IMR-90 (cell line): ENCODE measurements at regions not wholly inside any gene's neighbourhood (a gene's known extent, or its start where the extent isn't known, plus 50 kb on each side); places are given as distances from the start of the nearest gene placed in this dataset.

Experiments
- ATAC-seq: fragments of 200-7000 bp; cut with Tn5 transposase; 2 replicates; pipeline ENCODE4 v1.9.1; 2020; ENCODE audit warnings: low read depth, mild to moderate bottlenecking, moderate library complexity
- BruUV-seq: library from RNA; stranded (reverse); fragments of 400-500 nt; replicated peaks from 2 replicates; lab custom pipeline; 2021; lab: Mats Ljungman, UMichigan
- CTCF ChIA-PET: fragments of 300-600 bp; formaldehyde crosslinking; extraction: SDS; loops from one replicate; lab custom pipeline; 2021; ENCODE audit warnings: antibody characterized with exemption; lab: Yijun Ruan, JAX
- POLR2A ChIA-PET: fragments of 300-600 bp; sonication (Branson Sonifier 250); formaldehyde crosslinking; loops from one replicate; lab custom pipeline; 2022; ENCODE audit warnings: antibody characterized with exemption; ENCODE audit not compliant: unreplicated experiment; lab: Charles Lee
- DNase-seq: peaks from one replicate; pipeline ENCODE4 v3.0.0; 2013
- H2AFZ ChIP-seq: replicated peaks from 2 replicates; pipeline ENCODE3; 2013; ENCODE audit warnings: low read length, mild to moderate bottlenecking; ENCODE audit not compliant: poor library complexity
- H2AK5ac ChIP-seq: 2 replicates; pipeline ENCODE4 v1.6.1; 2013; ENCODE audit warnings: low read depth, low read length, inconsistent platforms
- H2AK9ac ChIP-seq: replicated peaks from 2 replicates; pipeline ENCODE3; 2013; ENCODE audit warnings: mild to moderate bottlenecking, low read depth, low read length, moderate library complexity; ENCODE audit not compliant: poor library complexity
- H2BK120ac ChIP-seq: 2 replicates; pipeline ENCODE4 v1.6.1; 2013; ENCODE audit warnings: low read depth, low read length, inconsistent platforms
- H2BK15ac ChIP-seq: 3 replicates; pipeline ENCODE4 v1.6.1; 2013; ENCODE audit warnings: low read depth, low read length, inconsistent platforms
- H2BK20ac ChIP-seq: 2 replicates; pipeline ENCODE4 v1.6.1; 2013; ENCODE audit warnings: low read depth, mild to moderate bottlenecking, inconsistent platforms, low read length, moderate library complexity
- H2BK5ac ChIP-seq: 2 replicates; pipeline ENCODE4 v1.6.1; 2013; ENCODE audit warnings: mild to moderate bottlenecking, low read depth, low read length, inconsistent platforms; ENCODE audit not compliant: poor library complexity, severe bottlenecking
- H3K14ac ChIP-seq: replicated peaks from 2 replicates; pipeline ENCODE4 v1.6.1; 2013; ENCODE audit warnings: low read depth, low read length, inconsistent platforms
- H3K18ac ChIP-seq: 2 replicates; pipeline ENCODE4 v1.6.1; 2013; ENCODE audit warnings: low read depth, low read length, control low read depth
- H3K23ac ChIP-seq: 2 replicates; pipeline ENCODE4 v1.6.1; 2013; ENCODE audit warnings: low read depth, low read length, inconsistent platforms
- H3K27ac ChIP-seq: 2 replicates; pipeline ENCODE4 v1.5.1; 2013; ENCODE audit warnings: mild to moderate bottlenecking, control low read depth, low read length; ENCODE audit not compliant: insufficient read depth
- H3K27me3 ChIP-seq: 2 replicates; pipeline ENCODE4 v1.6.1; 2013; ENCODE audit warnings: low read length; ENCODE audit not compliant: control insufficient read depth, insufficient read depth
- H3K36me3 ChIP-seq: 2 replicates; pipeline ENCODE4 v1.6.1; 2013; ENCODE audit warnings: low read length, mixed read lengths; ENCODE audit not compliant: control insufficient read depth, insufficient read depth
- H3K4ac ChIP-seq: 2 replicates; pipeline ENCODE4 v1.6.1; 2013; ENCODE audit warnings: low read depth, low read length, inconsistent platforms
- H3K4me1 ChIP-seq: 2 replicates; pipeline ENCODE4 v1.6.1; 2013; ENCODE audit warnings: low read length, mixed read lengths; ENCODE audit not compliant: control insufficient read depth, insufficient read depth
- H3K4me2 ChIP-seq: 2 replicates; pipeline ENCODE4 v1.6.1; 2013; ENCODE audit warnings: low read depth, mild to moderate bottlenecking, control low read depth, low read length, moderate library complexity
- H3K4me3 ChIP-seq: 2 replicates; pipeline ENCODE4 v1.5.1; 2013; ENCODE audit warnings: low read depth, mild to moderate bottlenecking, control low read depth, low read length, moderate library complexity; ENCODE audit not compliant: insufficient read depth
- H3K56ac ChIP-seq: 2 replicates; pipeline ENCODE4 v1.6.1; 2013; ENCODE audit warnings: low read length, inconsistent platforms; ENCODE audit not compliant: insufficient read depth; ENCODE audit errors: extremely low read depth
- H3K79me1 ChIP-seq, 2 experiments: 2 replicates each; pipeline ENCODE4 v1.6.1; 2013; ENCODE audit warnings: low read length in 2 of 2, inconsistent platforms in 1 of 2, low read depth in 1 of 2
- H3K9ac ChIP-seq: 2 replicates; pipeline ENCODE4 v1.6.1; 2013; ENCODE audit warnings: low read depth, low read length, control low read depth
- H3K9me1 ChIP-seq: 2 replicates; pipeline ENCODE4 v1.6.1; 2013; ENCODE audit warnings: low read length, inconsistent platforms; ENCODE audit not compliant: insufficient read depth
- H3K9me3 ChIP-seq: 2 replicates; pipeline ENCODE4 v1.6.1; 2013; ENCODE audit warnings: low read length; ENCODE audit not compliant: control insufficient read depth, insufficient read depth
- H4K20me1 ChIP-seq: 2 replicates; pipeline ENCODE4 v1.6.1; 2013; ENCODE audit warnings: low read length, inconsistent platforms; ENCODE audit not compliant: insufficient read depth
- H4K5ac ChIP-seq: 2 replicates; pipeline ENCODE4 v1.6.1; 2013; ENCODE audit warnings: mild to moderate bottlenecking, low read depth, low read length, control low read depth
- H4K8ac ChIP-seq, 2 experiments: 2 replicates each; pipeline ENCODE4 v1.6.1; 2013; ENCODE audit warnings: low read depth in 2 of 2, low read length in 2 of 2, control low read depth in 1 of 2, inconsistent platforms in 1 of 2
- H4K91ac ChIP-seq: 2 replicates; pipeline ENCODE4 v1.6.1; 2013; ENCODE audit warnings: low read depth, low read length, inconsistent platforms; ENCODE audit not compliant: insufficient read depth
- BHLHE40 ChIP-seq: fragments of 150-350 bp; IDR thresholded peaks from 2 replicates; pipeline ENCODE4 v1.6.1; 2016; ENCODE audit warnings: mild to moderate bottlenecking, low read depth, low read length
- CEBPB ChIP-seq: IDR thresholded peaks from 2 replicates; pipeline ENCODE4 v1.6.1; 2012; ENCODE audit warnings: low read depth, low read length, improper control_type of control experiment
- CHD1 ChIP-seq: IDR thresholded peaks from 2 replicates; pipeline ENCODE4 v1.6.1; 2012; ENCODE audit warnings: low read depth, low read length, improper control_type of control experiment
- MAFK ChIP-seq: IDR thresholded peaks from 2 replicates; pipeline ENCODE4 v1.6.1; 2012; ENCODE audit warnings: low read depth, low read length, improper control_type of control experiment
- MAZ ChIP-seq: IDR thresholded peaks from 2 replicates; pipeline ENCODE4 v1.6.1; 2012; ENCODE audit warnings: low read depth, mild to moderate bottlenecking, low read length, improper control_type of control experiment, moderate library complexity, borderline replicate concordance
- MXI1 ChIP-seq: IDR thresholded peaks from 2 replicates; pipeline ENCODE4 v1.6.1; 2012; ENCODE audit warnings: low read depth, mild to moderate bottlenecking, low read length, moderate library complexity, borderline replicate concordance
- NFE2L2 ChIP-seq: fragments of 150-350 bp; IDR thresholded peaks from 2 replicates; pipeline ENCODE4 v1.6.1; 2016; ENCODE audit warnings: low read depth, mild to moderate bottlenecking, low read length
- POLR2A ChIP-seq: IDR thresholded peaks from 2 replicates; pipeline ENCODE4 v1.6.1; 2012; ENCODE audit warnings: mild to moderate bottlenecking, low read depth, low read length
- RAD21 ChIP-seq: IDR thresholded peaks from 2 replicates; pipeline ENCODE4 v1.6.1; 2012; ENCODE audit warnings: low read length, improper control_type of control experiment
- RCOR1 ChIP-seq: IDR thresholded peaks from 2 replicates; pipeline ENCODE4 v1.6.1; 2012; ENCODE audit warnings: mild to moderate bottlenecking, low read length, improper control_type of control experiment; ENCODE audit not compliant: insufficient replicate concordance
- RFX5 ChIP-seq: IDR thresholded peaks from 2 replicates; pipeline ENCODE4 v1.8.0; 2012; ENCODE audit warnings: low read depth, mild to moderate bottlenecking, low read length, moderate library complexity
- SMC3 ChIP-seq: fragments of 150-350 bp; IDR thresholded peaks from 2 replicates; pipeline ENCODE4 v1.6.1; 2016; ENCODE audit warnings: low read depth, mild to moderate bottlenecking, antibody characterized with exemption, low read length, moderate library complexity
- WGBS, 2 experiments: methylation state at CpG; one replicate each; pipeline versions ENCODE4 v1.1.5 to v1.1.7; 2013; ENCODE audit warnings: missing lambda C conversion rate in 2 of 2; ENCODE audit not compliant: insufficient read length in 1 of 2; ENCODE audit errors: extremely low coverage in 2 of 2; 5-methylcytosine and 5-hydroxymethylcytosine counted together
- dilution Hi-C: fragments of 300-500 bp; cut with HindIII; formaldehyde crosslinking; loops from one replicate; pipeline ENCODE4 v1.14.3; 2018; ENCODE audit warnings: low sequenced_read_pairs; ENCODE audit not compliant: unreplicated experiment
- in situ Hi-C: fragments of 300-500 bp; cut with MboI; formaldehyde crosslinking; loops from 3 replicates; pipeline ENCODE4 v1.14.3; 2019; ENCODE audit warnings: low sequenced_read_pairs, inconsistent platforms, mixed read lengths
- intact Hi-C: fragments of 100-400 bp; cut with micrococcal nuclease; formaldehyde crosslinking; loops from 2 replicates; pipeline ENCODE4 v1.10.0; 2022
- TF ChIP-seq, protein P1 (sequence below): fragments of 150-350 bp; IDR thresholded peaks from 2 replicates; pipeline ENCODE4 v1.6.1; 2016; ENCODE audit warnings: low read depth, mild to moderate bottlenecking, low read length, moderate library complexity, borderline replicate concordance
- TF ChIP-seq, protein P2 (sequence below): conservative IDR thresholded peaks from 2 replicates; pipeline ENCODE4 v1.5.1; 2012; ENCODE audit warnings: mild to moderate bottlenecking, low read depth, low read length, improper control_type of control experiment
- TF ChIP-seq, protein P3 (sequence below): fragments of 150-350 bp; IDR thresholded peaks from 2 replicates; pipeline ENCODE4 v1.6.1; 2017; ENCODE audit warnings: mild to moderate bottlenecking, antibody characterized with exemption, low read length, low read depth

DNA sequence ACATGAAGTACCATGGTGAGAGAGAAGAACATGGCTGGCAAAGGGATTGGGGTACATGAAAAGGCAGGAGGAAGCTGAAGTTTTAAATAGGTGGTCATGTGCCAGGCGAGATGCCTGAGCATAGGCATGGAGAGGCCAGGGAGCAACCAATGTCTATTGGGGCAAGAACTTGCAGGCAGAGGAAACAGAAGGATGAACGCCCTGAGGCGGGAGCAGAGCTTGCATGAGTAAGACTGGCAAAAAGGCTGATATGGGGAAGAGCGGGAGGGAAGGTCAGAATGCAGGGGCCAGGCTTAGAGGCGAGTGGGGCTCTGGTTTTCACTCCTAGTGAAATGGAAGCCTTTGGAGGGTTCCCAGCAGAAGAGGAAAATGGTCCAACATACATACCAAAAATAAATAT is 52.5 kb upstream of the VSTM5 start:
- H3K27ac ChIP-seq = no peak overlapping the region
- H3K27me3 ChIP-seq = no peaks in the 10 kb centered on the region
- intact Hi-C loops (no loop called here), dilution Hi-C loops (no loop called here), in situ Hi-C loops (no loop called here)
- no peak overlapping the region for H2BK120ac ChIP-seq
- no peaks in the 10 kb centered on the region for H3K36me3 ChIP-seq
- H2BK20ac ChIP-seq = no peak overlapping the region
- H3K14ac ChIP-seq = no peak overlapping the region
- peaks cover 2% of the 10 kb centered on the region; the same call in 1 of the 2 replicates for H3K4me1 ChIP-seq
- no peak overlapping the region for H2BK15ac ChIP-seq
- no peaks in the 10 kb centered on the region for H3K9me3 ChIP-seq
- 63% methylated on average over 1 of the region's 5 CpGs; no CpG with 5 or more reads in 1 of the 2 experiments for WGBS, 2 experiments
- DNase-seq (no peak), ATAC-seq (no peak)
- no peak overlapping the region for H3K4me3 ChIP-seq
- CTCF ChIA-PET = interaction anchor here (1.1 kb wide), 1 partner anchor 19 kb away, joined by 3 read pairs; no protein-coding TSS in a partner anchor
- H3K56ac ChIP-seq = no peak overlapping the region
- no peak overlapping the region for H4K91ac ChIP-seq
- no peak overlapping the region for H3K9ac ChIP-seq
- no TSS peak for BruUV-seq
- no peak overlapping the region; the same call in 1 of the 2 replicates for H3K23ac ChIP-seq
- H3K18ac ChIP-seq = no peak overlapping the region
- no peak overlapping the region for H2AFZ ChIP-seq
- peaks cover 3% of the 10 kb centered on the region; the same call in 1 of the 2 replicates for H3K9me1 ChIP-seq
- POLR2A ChIA-PET = no interaction called here
- TF ChIP-seq, protein P1, sequence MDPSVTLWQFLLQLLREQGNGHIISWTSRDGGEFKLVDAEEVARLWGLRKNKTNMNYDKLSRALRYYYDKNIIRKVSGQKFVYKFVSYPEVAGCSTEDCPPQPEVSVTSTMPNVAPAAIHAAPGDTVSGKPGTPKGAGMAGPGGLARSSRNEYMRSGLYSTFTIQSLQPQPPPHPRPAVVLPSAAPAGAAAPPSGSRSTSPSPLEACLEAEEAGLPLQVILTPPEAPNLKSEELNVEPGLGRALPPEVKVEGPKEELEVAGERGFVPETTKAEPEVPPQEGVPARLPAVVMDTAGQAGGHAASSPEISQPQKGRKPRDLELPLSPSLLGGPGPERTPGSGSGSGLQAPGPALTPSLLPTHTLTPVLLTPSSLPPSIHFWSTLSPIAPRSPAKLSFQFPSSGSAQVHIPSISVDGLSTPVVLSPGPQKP = no peak
- no peak for TF ChIP-seq NFE2L2
- no peak for TF ChIP-seq RAD21
- TF ChIP-seq, protein P2, sequence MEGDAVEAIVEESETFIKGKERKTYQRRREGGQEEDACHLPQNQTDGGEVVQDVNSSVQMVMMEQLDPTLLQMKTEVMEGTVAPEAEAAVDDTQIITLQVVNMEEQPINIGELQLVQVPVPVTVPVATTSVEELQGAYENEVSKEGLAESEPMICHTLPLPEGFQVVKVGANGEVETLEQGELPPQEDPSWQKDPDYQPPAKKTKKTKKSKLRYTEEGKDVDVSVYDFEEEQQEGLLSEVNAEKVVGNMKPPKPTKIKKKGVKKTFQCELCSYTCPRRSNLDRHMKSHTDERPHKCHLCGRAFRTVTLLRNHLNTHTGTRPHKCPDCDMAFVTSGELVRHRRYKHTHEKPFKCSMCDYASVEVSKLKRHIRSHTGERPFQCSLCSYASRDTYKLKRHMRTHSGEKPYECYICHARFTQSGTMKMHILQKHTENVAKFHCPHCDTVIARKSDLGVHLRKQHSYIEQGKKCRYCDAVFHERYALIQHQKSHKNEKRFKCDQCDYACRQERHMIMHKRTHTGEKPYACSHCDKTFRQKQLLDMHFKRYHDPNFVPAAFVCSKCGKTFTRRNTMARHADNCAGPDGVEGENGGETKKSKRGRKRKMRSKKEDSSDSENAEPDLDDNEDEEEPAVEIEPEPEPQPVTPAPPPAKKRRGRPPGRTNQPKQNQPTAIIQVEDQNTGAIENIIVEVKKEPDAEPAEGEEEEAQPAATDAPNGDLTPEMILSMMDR = no peak
- no peak for TF ChIP-seq MXI1
- no peak for TF ChIP-seq MAZ
- TF ChIP-seq RFX5 = no peak
- no peak for TF ChIP-seq CEBPB
- TF ChIP-seq SMC3 = no peak
- no peak for TF ChIP-seq POLR2A
- TF ChIP-seq, protein P3, sequence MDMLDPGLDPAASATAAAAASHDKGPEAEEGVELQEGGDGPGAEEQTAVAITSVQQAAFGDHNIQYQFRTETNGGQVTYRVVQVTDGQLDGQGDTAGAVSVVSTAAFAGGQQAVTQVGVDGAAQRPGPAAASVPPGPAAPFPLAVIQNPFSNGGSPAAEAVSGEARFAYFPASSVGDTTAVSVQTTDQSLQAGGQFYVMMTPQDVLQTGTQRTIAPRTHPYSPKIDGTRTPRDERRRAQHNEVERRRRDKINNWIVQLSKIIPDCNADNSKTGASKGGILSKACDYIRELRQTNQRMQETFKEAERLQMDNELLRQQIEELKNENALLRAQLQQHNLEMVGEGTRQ = no peak
- TF ChIP-seq BHLHE40 = no peak
- no peak for TF ChIP-seq MAFK
- TF ChIP-seq RCOR1 = no peak
- no peak for TF ChIP-seq CHD1
- H2AK9ac ChIP-seq = peak overlapping the region; percentile 24
- H4K5ac ChIP-seq = no peak overlapping the region
- no peak overlapping the region for H2AK5ac ChIP-seq
- H4K8ac ChIP-seq = no peak overlapping the region
- no peak overlapping the region for H2BK5ac ChIP-seq
- H3K4me2 ChIP-seq = no peak overlapping the region
- no peaks in the 10 kb centered on the region for H4K20me1 ChIP-seq
- H3K79me1 ChIP-seq = no peaks in the 10 kb centered on the region
- H3K4ac ChIP-seq = no peak overlapping the region
